HL-60 (cell line): ENCODE measurements at regions not wholly inside any gene's neighbourhood (a gene's known extent, or its start where the extent isn't known, plus 50 kb on each side); places are given as distances from the start of the nearest gene placed in this dataset.

ENCODE experiments used
- DNase-seq, 2 experiments: peaks; one replicate each; pipeline ENCODE4 v3.0.0-alpha.2; 2010 to 2020; ENCODE audit warnings: low read depth in 1 of 2, low spot score in 1 of 2
- H3K27ac ChIP-seq: fragments of 250-450 bp; sonication (Bioruptor Pico); replicated peaks from 2 replicates; pipeline ENCODE4 v1.5.1; 2020; ENCODE audit warnings: mild to moderate bottlenecking, moderate library complexity
- H3K27me3 ChIP-seq: fragments of 250-450 bp; sonication (Bioruptor Pico); 2 replicates; pipeline ENCODE4 v1.5.1; 2021; ENCODE audit warnings: mild to moderate bottlenecking, moderate library complexity; ENCODE audit not compliant: insufficient read depth, poor library complexity, severe bottlenecking
- H3K4me3 ChIP-seq: replicated peaks from 2 replicates; pipeline ENCODE4 v1.5.1; 2011; ENCODE audit warnings: mild to moderate bottlenecking, control low read depth, low read length; ENCODE audit not compliant: insufficient read depth
- CTCF ChIP-seq: IDR thresholded peaks from one replicate; pipeline ENCODE4 v1.5.1; 2011; ENCODE audit warnings: low read length, control low read depth, inconsistent platforms; ENCODE audit not compliant: insufficient read depth
- GABPA ChIP-seq: IDR thresholded peaks from 2 replicates; pipeline ENCODE4 v1.6.1; 2012; ENCODE audit warnings: low read depth
- POLR2AphosphoS5 ChIP-seq: IDR thresholded peaks from 2 replicates; pipeline ENCODE4 v1.6.1; 2012; ENCODE audit warnings: low read depth
- REST ChIP-seq: IDR thresholded peaks from 2 replicates; pipeline ENCODE4 v1.6.1; 2012; ENCODE audit warnings: low read depth; ENCODE audit not compliant: insufficient replicate concordance
- SPI1 ChIP-seq: IDR thresholded peaks from 2 replicates; pipeline ENCODE4 v1.6.1; 2012; ENCODE audit warnings: low read depth, mild to moderate bottlenecking, borderline replicate concordance

GRCh38 chr2:182559623-182560022 lies 132.8 kb upstream of the PDE1A start:
- Histone ChIP-seq H3K4me3 (no peak overlapping the region), H3K27ac (no peak overlapping the region), H3K27me3 (no peaks in the 10 kb centered on the region)
- TF ChIP-seq POLR2AphosphoS5 (no peak), REST (no peak), SPI1 (no peak), GABPA (no peak), CTCF (no peak)
- DNase-seq, result no peak

GRCh38 chr2:182565911-182566567 lies 139.2 kb upstream of the PDE1A start:
- Histone ChIP-seq H3K4me3 (no peak overlapping the region), H3K27ac (no peak overlapping the region), H3K27me3 (no peaks in the 10 kb centered on the region)
- DNase-seq, result no peak
- TF ChIP-seq REST (no peak), SPI1 (no peak), CTCF (no peak), POLR2AphosphoS5 (no peak), GABPA (no peak)

- TF ChIP-seq GABPA (no peak), POLR2AphosphoS5 (no peak), CTCF (no peak), SPI1 (no peak), REST (no peak)
- Histone ChIP-seq H3K27me3 (no peaks in the 10 kb centered on the region), H3K4me3 (no peak overlapping the region), H3K27ac (no peak overlapping the region)
- DNase-seq, result no peak
Measured at GRCh38 chr2:182573553-182573952, 142.5 kb upstream of the DNAJC10 start.
